Chondrocyte (in vitro differentiated cells): ENCODE measurements at regions not wholly inside any gene's neighbourhood (a gene's known extent, or its start where the extent isn't known, plus 50 kb on each side); places are given as distances from the start of the nearest gene placed in this dataset.

ENCODE experiments used
- DNase-seq: peaks from one replicate; pipeline ENCODE4 v3.0.0; 2021; ENCODE audit warnings: mixed read lengths, low spot score
- H3K27ac Mint-ChIP-seq: one replicate; pipeline ENCODE4 v1.8.0; 2021; ENCODE audit warnings: mild to moderate bottlenecking, moderate library complexity, mixed read lengths; ENCODE audit not compliant: unreplicated experiment
- H3K27me3 Mint-ChIP-seq: 2 replicates; pipeline ENCODE4 v1.8.0; 2021; ENCODE audit warnings: low read depth, mixed read lengths
- H3K36me3 Mint-ChIP-seq: 2 replicates; pipeline ENCODE4 v1.8.0; 2021; ENCODE audit warnings: low read depth, mixed read lengths
- H3K4me1 Mint-ChIP-seq: 2 replicates; pipeline ENCODE4 v1.8.0; 2021; ENCODE audit warnings: low read depth, mild to moderate bottlenecking, mixed read lengths
- H3K4me3 Mint-ChIP-seq: one replicate; pipeline ENCODE4 v1.8.0; 2021; ENCODE audit warnings: mild to moderate bottlenecking, moderate library complexity, mixed read lengths; ENCODE audit not compliant: unreplicated experiment
- H3K9me3 Mint-ChIP-seq: 2 replicates; pipeline ENCODE4 v1.8.0; 2021; ENCODE audit warnings: low read depth, mixed read lengths
- TF ChIP-seq, protein P1 (sequence below): fragments of 200-600 bp; sonication (generic); IDR thresholded peaks from 2 replicates; pipeline ENCODE4 v1.5.0; 2021; ENCODE audit warnings: antibody characterized with exemption, mild to moderate bottlenecking, moderate library complexity

DNA sequence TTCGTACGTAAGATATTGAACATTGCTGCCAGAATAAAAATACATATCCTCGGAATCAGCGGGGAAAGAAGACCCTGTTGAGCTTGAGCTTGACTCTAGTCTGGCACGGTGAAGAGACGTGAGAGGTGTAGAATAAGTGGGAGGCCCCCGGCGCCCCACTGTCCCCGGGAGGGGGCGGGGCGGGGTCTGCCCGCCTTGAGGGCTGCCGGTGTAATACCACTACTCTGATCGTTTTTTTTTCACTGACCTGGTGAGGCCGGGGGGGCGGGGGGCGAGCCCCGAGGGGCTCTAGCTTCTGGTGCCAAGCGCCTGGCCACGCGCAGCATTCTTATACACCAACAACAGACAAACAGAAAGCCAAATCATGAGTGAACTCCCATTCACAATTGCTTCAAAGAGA, 324.0 kb upstream of the REG3G start:
- TF ChIP-seq, protein P1, sequence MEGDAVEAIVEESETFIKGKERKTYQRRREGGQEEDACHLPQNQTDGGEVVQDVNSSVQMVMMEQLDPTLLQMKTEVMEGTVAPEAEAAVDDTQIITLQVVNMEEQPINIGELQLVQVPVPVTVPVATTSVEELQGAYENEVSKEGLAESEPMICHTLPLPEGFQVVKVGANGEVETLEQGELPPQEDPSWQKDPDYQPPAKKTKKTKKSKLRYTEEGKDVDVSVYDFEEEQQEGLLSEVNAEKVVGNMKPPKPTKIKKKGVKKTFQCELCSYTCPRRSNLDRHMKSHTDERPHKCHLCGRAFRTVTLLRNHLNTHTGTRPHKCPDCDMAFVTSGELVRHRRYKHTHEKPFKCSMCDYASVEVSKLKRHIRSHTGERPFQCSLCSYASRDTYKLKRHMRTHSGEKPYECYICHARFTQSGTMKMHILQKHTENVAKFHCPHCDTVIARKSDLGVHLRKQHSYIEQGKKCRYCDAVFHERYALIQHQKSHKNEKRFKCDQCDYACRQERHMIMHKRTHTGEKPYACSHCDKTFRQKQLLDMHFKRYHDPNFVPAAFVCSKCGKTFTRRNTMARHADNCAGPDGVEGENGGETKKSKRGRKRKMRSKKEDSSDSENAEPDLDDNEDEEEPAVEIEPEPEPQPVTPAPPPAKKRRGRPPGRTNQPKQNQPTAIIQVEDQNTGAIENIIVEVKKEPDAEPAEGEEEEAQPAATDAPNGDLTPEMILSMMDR = no peak
- Mint-ChIP-seq H3K4me3 (no peak overlapping the region), H3K27me3 (peaks cover 2% of the 10 kb centered on the region), H3K27ac (no peak overlapping the region), H3K4me1 (no peaks in the 10 kb centered on the region), H3K9me3 (peaks cover 3% of the 10 kb centered on the region), H3K36me3 (no peaks in the 10 kb centered on the region)
- no peak for DNase-seq

DNA sequence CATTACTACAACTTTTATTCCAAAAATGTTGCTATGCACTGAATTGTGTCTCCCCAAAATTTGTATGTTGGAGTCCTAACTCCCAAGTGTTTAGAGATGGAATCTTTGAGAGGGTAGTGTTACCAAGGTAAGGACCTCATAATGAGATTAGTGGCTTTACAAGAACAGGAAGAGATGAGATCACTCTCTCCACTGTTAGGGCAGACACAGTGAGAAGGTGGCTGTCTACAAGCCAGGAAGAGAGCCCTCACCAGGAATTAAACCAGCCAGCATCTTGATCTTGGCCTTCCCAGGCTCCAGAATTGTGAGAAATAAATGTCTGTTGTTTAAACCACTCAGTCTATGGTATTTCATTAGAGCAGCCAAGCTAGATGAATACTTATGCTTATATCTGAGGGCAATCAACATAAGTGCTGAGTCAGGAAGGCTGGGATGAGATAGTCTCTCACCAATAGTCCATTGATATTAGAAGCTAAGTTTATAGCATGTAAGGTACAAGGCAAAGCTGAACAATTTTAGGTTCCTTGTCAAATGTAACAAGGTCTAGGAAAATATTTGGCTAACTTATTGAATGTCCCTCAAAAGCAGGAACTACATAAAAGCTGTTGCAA, 317.6 kb upstream of the REG3G start:
- no peak overlapping the region for H3K27ac Mint-ChIP-seq
- H3K4me1 Mint-ChIP-seq = no peaks in the 10 kb centered on the region
- no peaks in the 10 kb centered on the region for H3K36me3 Mint-ChIP-seq
- no peaks in the 10 kb centered on the region for H3K27me3 Mint-ChIP-seq
- DNase-seq = no peak
- H3K9me3 Mint-ChIP-seq = no peaks in the 10 kb centered on the region
- H3K4me3 Mint-ChIP-seq = no peak overlapping the region
- TF ChIP-seq, protein P1 = no peak

GRCh38 chr2:78710632-78711375, 314.7 kb upstream of the REG3G start:
- H3K27me3 Mint-ChIP-seq = no peaks in the 10 kb centered on the region
- no peak overlapping the region for H3K4me3 Mint-ChIP-seq
- H3K9me3 Mint-ChIP-seq = no peaks in the 10 kb centered on the region
- TF ChIP-seq, protein P1 = no peak
- H3K27ac Mint-ChIP-seq = no peak overlapping the region
- H3K4me1 Mint-ChIP-seq = no peaks in the 10 kb centered on the region
- no peaks in the 10 kb centered on the region for H3K36me3 Mint-ChIP-seq
- no peak for DNase-seq

GRCh38 chr2:78715293-78715692, 310.2 kb upstream of the REG3G start:
- H3K27ac Mint-ChIP-seq = no peak overlapping the region
- H3K4me1 Mint-ChIP-seq = peaks cover 20% of the 10 kb centered on the region
- H3K36me3 Mint-ChIP-seq = no peaks in the 10 kb centered on the region

DNA sequence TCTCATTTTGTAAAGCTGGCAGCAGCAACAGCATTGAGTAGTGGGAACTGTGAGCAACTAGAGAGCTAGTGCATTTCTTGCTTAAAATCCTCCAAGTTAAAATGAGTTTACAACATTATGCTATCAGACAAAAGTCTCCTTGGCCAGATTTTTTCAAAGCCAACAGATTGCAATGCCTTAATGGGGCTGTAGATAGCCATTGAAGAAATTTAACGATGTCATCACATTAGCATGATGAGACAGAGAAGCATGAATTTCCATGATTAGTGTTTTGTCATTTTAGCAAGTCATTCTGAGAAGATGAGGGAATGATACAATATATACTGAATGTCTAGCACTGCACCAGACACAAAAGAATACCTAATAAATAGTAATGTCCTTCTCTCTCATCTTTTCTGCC, 307.5 kb upstream of the REG3G start:
- TF ChIP-seq, protein P1 = no peak
- Mint-ChIP-seq H3K27ac (peak overlapping the region; percentile 55), H3K27me3 (no peaks in the 10 kb centered on the region), H3K9me3 (no peaks in the 10 kb centered on the region), H3K4me1 (peaks cover 20% of the 10 kb centered on the region), H3K36me3 (no peaks in the 10 kb centered on the region), H3K4me3 (no peak overlapping the region)
- no peak for DNase-seq

More at GRCh38 chr2:78715293-78715692, 310.2 kb upstream of the REG3G start:
- no peak overlapping the region for H3K4me3 Mint-ChIP-seq
- H3K9me3 Mint-ChIP-seq = no peaks in the 10 kb centered on the region
- TF ChIP-seq, protein P1 = no peak
- no peak for DNase-seq
- H3K27me3 Mint-ChIP-seq = no peaks in the 10 kb centered on the region
